GM19099 (cell line): ENCODE measurements at regions not wholly inside any gene's neighbourhood (a gene's known extent, or its start where the extent isn't known, plus 50 kb on each side); places are given as distances from the start of the nearest gene placed in this dataset.

ENCODE experiments used
- POLR2A ChIP-seq: IDR thresholded peaks from 3 replicates; pipeline ENCODE4 v1.6.1; 2011; ENCODE audit warnings: low read depth; ENCODE audit not compliant: insufficient read length; ENCODE audit errors: extremely low read depth

- no peak for TF ChIP-seq POLR2A
Measured at GRCh38 chr2:35831385-35831784, 524.2 kb upstream of the CRIM1 start.

GRCh38 chr2:35830833-35831232, 524.7 kb upstream of the CRIM1 start:
- no peak for TF ChIP-seq POLR2A

DNA sequence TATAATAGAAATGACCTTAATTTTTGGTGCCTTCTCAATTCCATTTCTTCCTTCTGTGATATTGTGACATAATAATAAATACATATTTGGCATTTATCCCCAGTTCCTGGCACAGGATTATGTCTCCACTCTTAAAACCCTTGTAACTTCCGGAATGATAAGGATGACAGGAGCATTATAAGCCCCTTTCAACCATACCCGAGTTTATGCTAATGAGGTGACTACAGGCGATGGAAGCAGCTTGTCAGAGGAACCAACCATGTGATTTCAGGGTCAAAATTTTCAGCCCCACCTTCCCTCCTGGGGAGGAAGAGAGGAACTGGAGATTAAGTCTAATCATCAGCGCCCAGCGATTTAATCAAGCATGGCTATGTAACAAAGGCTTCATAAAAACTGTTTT, 528.5 kb upstream of the CRIM1 start:
- no peak for TF ChIP-seq POLR2A

- no peak for TF ChIP-seq POLR2A
Measured at GRCh38 chr2:35822716-35823115, 532.9 kb upstream of the CRIM1 start.

- TF ChIP-seq POLR2A: no peak
Measured at GRCh38 chr2:35821675-35822074, 533.9 kb upstream of the CRIM1 start.

GRCh38 chr2:35820391-35820790, 535.2 kb upstream of the CRIM1 start:
- TF ChIP-seq POLR2A: no peak

DNA sequence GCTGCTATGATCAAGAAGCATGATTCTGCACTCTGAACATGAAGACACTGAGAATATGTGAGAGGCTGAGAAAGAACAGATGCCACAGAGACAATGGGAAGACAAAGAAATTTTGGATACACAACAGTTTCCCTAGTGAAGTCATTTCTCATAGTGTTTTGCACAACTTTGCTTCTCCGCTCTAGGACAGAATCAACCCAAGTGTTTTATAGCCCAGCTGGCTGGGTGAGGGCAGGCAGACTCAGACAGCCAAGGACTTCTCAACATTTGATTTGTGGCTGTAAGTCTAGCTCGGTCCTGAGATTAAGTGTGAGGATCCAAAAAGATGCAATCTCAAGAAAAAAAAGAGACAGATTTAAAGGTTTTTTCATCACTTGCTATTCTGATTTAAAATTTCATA, 536.5 kb upstream of the CRIM1 start:
- no peak for TF ChIP-seq POLR2A

- no peak for TF ChIP-seq POLR2A
Measured at GRCh38 chr2:35803126-35803525, 552.5 kb upstream of the CRIM1 start.

DNA sequence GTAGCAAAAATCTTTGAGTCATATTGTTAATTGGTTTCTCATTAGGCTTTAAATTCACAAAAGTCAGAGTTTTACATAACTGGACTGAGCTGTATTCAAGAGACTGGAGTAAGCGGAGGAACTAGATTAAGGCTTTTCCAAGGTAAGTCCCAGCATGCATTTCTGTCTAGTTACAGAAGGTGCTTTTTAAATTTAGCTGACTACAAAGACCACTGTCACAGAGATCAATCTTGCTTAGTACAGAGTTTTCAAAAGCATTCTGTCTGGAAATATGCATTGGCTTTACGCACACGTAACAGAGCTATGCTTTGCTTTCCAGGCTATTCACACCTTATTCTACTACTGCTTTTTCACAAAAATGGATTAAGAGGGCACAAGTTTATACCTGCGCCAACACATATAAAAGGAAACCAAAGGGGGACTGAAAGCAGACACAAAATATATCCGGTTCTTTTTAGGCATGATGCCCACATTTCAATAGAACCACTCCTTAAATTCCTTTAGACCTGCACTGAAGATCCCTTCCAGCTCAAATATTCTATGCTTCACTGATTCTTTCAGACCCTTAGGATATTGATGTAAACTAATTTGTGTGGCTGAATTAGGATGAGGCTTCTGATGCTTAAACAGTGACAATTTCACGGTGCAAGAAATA, 560.7 kb upstream of the CRIM1 start:
- no peak for TF ChIP-seq POLR2A

- no peak for TF ChIP-seq POLR2A
Measured at GRCh38 chr2:35790292-35790691, 565.3 kb upstream of the CRIM1 start.

DNA sequence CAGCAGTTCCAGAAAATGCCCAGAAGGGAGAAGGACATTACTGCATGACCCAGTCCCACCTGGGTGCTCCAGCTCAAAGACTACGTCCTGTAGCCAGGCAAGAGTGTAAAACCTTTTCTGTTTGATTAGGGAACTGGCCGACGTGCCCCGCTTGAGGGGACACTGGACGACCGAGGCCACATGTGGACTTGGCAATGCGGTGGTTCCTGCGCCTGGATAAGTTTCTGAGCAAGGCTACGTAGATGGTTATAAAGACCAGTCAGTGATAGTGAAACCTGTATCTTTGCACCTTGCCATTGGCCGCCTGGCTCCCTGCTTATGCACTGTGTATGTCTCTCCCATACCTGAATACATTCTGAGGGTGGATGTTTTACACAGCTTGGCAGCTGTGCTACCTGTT, 567.0 kb upstream of the CRIM1 start:
- no peak for TF ChIP-seq POLR2A

DNA sequence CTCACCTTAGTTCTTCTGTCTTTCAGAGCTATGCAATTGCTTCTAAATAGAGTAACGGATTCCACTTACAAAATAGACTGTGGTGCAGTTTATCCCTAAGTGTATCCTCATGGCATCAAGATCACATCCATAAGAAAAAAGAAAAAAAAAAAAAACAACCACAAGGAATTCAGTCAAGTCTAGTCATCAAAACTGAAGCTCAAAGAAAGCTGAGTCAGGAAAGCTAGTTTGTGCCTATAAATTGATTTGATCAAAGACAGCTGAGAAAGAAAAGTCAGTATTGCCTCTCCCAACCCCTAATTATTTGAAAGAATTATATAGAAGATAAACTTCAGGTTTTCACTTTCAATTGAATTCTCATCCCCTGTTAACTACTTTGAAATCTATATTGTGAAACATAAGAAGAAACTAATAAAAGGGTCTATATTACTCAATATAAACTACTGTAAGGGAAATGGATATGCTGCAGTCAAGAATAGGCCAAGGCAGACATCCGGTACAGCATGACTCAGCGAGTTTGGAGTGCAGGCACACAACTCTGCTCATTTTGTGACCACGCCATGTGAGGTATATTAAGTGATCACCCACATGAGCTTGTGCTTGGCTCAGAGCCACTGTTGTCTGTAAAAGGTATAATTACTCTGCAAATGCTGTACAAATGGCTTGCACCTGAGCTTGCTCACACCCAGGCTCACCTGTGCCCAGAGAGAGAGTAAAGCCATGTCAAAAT, 568.1 kb upstream of the CRIM1 start:
- TF ChIP-seq POLR2A: no peak

- TF ChIP-seq POLR2A: no peak
Measured at GRCh38 chr2:35785564-35785963, 570.0 kb upstream of the CRIM1 start.

GRCh38 chr2:35784777-35785176, 570.8 kb upstream of the CRIM1 start:
- TF ChIP-seq POLR2A: no peak

- no peak for TF ChIP-seq POLR2A
Measured at GRCh38 chr2:35783723-35784122, 571.9 kb upstream of the CRIM1 start.

GRCh38 chr2:35741556-35741955, 614.0 kb upstream of the CRIM1 start:
- TF ChIP-seq POLR2A: no peak

GRCh38 chr2:35731674-35732073, 623.9 kb upstream of the CRIM1 start:
- TF ChIP-seq POLR2A: no peak

DNA sequence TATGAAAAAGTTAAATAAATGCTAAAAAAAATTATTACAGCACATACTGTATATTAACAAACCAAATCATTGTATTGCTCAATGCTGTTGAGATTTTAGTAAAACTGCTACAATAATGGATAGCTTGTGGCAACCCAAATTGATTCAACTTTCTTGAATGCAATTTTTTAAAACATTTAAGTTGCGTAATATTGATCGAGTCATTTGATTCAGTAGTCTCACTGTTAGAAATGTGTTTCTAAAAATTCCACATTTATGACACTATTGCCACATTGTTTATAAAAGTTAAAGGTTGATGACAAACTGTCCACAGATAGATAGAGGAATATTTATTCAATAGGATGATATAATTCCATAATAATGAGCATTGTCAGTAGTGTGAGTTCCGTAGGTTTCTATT, 640.7 kb upstream of the CRIM1 start:
- no peak for TF ChIP-seq POLR2A
